NCI-H128 (cell line): ENCODE measurements at regions not wholly inside any gene's neighbourhood (a gene's known extent, or its start where the extent isn't known, plus 50 kb on each side); places are given as distances from the start of the nearest gene placed in this dataset.
"Not testable (repeated sequence)": the region's sequence is repeated elsewhere in the genome, so short reads cannot be mapped to it uniquely, and the experiment has no call there.

Source experiments
- DNase-seq: peaks from one replicate; lab custom pipeline; 2025; ENCODE audit not compliant: unreplicated experiment; lab: John Stamatoyannopoulos, UW

DNA sequence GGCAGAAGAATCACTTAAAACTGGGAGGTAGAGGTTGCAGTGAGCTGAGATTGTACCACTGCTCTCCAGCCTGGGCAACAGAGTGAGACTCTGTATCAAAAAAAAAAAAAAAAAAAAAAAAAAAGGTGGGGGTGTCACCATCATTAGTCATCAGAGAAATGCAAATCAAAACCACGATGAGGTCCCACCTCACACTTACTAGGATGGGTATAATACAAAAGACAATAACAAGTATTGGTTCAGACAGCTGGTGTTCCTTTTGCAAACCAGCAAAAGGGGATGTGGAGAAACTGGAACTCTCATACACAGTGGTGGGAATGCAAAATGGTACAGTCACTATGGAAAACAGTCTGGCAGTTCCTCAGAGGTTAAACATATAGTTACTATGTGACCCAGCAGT lies 78.7 kb upstream of the TSC22D2 start:
- no peak for DNase-seq

- DNase-seq, result no peak
Measured at GRCh38 chr3:150328654-150329040, 79.5 kb upstream of the TSC22D2 start.

DNA sequence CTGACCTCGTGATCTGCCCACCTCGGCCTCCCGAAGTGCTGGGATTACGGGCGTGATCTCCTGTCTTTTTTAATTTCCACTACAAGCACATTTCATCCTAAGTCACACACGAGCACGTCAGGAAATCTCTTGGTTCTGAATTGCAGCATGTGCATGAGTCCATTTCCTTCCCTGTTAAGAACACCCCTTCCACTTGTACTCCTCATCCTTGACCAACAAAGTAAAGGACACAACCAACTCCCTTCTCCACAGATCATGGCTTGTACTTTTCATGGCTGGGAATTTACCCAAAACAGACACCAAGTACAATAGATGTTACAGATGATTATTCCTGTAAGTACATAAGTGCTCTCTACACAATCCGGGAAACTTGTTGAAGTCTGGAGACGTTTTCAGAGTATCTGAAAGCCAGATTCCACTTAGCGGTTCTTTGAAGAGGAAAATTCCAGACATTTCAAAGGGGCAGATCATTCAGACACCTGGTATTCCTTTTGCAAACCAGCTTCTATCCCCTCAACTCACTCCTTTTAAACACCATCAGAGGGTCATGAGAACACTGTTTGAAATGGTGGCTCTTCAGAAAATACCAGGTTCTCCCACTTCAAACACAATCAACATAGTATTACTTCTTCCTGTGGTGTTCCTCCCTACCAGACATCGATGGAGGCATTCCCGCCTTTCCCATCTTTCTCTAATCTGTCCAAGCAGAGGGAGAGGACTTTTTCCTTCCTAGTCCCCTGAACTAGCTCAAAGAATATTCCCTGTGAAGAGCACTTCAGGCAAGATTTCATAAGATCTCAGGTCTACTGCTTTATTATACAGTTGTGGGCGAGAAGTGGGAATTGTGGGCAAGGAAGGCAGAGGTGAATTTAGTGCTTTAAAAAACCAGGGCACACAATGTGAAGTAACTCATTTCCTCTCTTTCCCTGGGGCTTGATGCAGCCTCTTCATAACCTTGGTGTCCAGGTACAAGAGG lies 80.1 kb upstream of the TSC22D2 start:
- no peak for DNase-seq

GRCh38 chr3:150324788-150325187 lies 83.3 kb upstream of the TSC22D2 start:
- DNase-seq, result no peak

DNA sequence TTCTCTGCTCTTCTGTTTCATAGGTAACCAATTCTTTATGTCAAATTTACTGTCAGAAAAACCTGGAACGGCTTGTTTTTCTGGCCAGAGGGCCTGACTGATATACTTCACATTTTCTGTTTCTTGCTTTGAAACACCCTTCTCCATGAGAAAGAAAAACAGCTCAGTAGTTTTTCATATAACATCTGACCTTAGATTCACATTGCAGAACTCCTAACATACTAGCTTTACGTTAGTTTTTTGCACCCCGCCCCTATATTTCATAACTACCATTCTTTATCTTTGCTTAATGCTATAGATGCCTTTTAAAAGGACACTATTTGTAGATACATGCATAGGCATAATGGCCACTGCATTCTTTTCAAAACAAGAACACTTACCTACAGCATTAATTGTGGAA lies 83.9 kb upstream of the TSC22D2 start:
- DNase-seq, result no peak

GRCh38 chr3:150323770-150324169 lies 84.3 kb upstream of the TSC22D2 start:
- no peak for DNase-seq

DNA sequence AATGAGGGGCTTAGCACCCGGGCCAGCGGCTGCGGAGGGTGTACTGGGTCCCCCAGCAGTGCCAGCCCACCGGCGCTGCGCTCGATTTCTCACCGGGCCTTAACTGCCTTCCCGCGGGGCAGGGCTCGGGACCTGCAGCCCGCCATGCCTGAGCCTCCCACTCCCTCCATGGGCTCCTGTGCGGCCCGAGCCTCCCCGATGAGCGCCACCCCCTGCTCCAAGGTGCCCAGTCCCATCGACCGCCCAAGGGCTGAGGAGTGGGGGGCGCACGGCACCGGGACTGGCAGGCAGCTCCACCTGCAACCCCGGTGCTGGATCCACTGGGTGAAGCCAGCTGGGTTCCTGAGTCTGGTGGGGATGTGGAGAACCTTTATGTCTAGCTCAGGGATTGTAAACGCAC lies 85.0 kb upstream of the TSC22D2 start:
- DNase-seq, result not testable (repeated sequence)

DNA sequence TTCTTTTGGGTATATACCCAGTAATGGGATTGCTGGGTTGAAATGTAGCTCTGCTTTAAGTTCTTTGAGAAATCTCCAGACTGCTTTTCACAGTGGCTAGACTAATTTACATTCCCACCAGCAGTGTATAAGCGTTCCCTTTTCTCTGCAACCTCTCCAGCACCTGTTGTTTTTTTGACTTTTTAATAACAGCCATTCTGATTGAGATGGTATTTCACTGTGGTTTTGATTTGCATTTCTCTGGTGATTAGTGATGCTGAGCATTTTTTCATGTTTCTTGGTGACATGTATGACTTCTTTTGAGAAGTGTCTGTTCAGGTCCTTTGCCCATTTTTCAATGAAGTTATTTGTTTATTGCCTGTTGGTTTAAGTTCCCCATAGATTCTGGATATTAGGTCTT lies 87.1 kb upstream of the TSC22D2 start:
- not testable (repeated sequence) for DNase-seq

GRCh38 chr3:150319900-150320299 lies 88.2 kb upstream of the TSC22D2 start:
- DNase-seq, result no peak

DNA sequence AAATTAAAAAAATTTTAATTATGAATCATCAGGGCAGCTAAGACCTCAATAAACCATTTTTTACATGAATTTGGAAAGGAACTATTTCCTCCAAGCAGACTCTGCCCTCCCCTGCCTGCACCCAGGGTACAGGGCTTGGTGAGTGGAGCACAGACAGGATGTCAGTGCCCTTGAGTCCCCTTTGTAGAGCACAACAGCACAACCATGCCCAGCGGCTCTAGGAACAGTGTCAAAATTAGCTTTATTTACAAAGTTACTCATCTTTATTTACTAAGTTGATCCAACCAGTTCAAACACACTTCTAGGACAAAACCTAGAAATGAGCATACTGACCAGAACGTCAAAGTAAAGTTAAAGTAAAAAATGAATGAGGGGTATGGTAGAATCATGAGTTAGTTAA lies 90.6 kb upstream of the TSC22D2 start:
- no peak for DNase-seq

GRCh38 chr3:150315721-150316120 lies 92.4 kb upstream of the TSC22D2 start:
- no peak for DNase-seq

DNA sequence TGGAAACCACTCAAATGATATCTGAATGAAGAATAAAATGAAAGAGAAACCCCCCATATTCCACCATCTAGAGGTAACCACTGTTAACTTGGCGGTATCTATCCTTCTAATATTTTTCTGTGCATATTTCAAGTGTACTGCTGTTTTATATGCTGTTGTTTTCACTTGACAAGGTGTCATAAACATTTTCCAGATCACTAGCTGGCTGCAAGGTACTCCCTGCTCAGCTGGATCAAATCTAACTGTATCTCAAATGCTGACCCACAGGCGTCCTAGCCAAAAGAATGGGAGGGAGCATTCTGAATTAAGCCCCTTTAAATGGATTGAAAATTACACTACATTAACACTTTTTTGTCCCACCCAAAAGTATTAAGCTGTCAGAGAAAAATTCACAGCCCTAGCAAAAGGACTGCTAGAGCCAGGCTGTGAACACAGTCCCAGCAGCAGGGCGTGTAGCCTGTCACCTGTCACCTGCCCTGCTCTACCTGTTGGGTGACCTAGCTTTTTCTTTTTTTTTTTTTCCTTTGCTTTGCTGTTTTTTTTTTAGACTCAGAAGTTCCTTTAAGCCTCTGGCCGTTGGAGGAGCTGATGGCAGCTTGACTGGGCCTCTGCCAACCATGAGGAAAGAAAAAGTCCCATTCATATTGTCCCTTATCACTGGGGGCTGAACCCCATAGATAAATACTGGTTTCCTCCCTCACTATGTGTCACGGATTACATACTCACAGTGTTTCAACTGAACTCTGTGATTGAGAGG lies 93.7 kb upstream of the TSC22D2 start:
- DNase-seq, result no peak

GRCh38 chr3:150312018-150312657 lies 96.0 kb upstream of the TSC22D2 start:
- no peak for DNase-seq

- no peak for DNase-seq
Measured at GRCh38 chr3:150311156-150311555, 96.9 kb upstream of the TSC22D2 start.

GRCh38 chr3:150309557-150309956 lies 98.5 kb upstream of the TSC22D2 start:
- DNase-seq, result no peak

DNA sequence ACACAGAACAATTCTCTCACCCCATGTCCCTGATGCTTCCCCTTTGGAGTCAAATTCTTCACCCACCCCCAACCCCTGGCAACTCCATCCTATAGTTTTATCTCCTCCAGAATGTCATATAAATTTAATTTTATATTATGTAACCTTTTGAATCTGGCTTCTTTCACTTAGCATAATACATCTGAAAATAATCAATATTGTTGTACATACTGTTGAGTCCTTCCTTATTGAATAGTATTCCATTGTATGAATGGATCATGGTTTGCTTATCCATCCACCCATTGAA lies 98.9 kb upstream of the TSC22D2 start:
- no peak for DNase-seq

- DNase-seq, result no peak
Measured at GRCh38 chr3:150308481-150309256, 99.4 kb upstream of the TSC22D2 start.

GRCh38 chr3:150308037-150308319 lies 100.1 kb upstream of the TSC22D2 start:
- DNase-seq, result no peak

DNA sequence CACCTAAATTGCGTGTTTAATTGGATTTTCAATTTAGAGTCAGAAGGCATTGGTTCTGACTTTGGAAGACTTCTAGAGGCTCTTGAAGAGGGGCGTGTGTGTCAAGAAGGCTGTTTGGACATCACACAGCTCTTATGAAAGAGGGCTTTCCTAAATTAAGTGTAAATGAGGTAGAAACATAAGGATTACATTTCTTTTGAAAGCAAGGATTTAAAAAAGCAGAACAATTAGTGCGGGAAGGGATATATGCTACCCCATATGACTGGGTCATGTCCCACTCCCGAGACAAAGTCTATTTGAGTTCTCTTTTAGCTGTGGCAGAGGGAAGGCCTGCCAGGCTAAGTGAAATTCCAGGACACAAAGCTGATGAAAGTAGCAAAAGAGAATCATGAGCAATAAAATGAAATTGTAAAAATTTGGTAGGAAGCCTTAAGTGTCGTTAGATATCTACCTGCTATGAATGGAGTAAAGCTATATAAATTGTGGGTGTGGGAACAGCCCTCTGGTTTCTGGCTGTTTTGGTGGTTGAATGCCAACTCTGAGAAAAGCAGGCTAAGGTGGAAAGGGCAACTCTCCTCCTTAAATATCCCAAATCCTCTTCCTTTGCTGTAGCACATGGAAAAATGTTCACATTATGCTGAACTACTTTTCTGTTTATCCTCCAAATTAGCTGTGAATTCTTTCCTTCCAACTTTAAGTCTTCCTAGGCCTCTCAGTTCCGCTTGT lies 100.6 kb upstream of the TSC22D2 start:
- DNase-seq, result no peak

- DNase-seq, result no peak
Measured at GRCh38 chr3:150306906-150307305, 101.2 kb upstream of the TSC22D2 start.

- no peak for DNase-seq
Measured at GRCh38 chr3:150306083-150306482, 102.0 kb upstream of the TSC22D2 start.
